HCT116 (cell line): ENCODE measurements at regions not wholly inside any gene's neighbourhood (a gene's known extent, or its start where the extent isn't known, plus 50 kb on each side); places are given as distances from the start of the nearest gene placed in this dataset.

ENCODE experiments used
- ATAC-seq: fragments of 200-7000 bp; cut with Tn5 transposase; 2 replicates; pipeline ENCODE4 v1.9.1; 2020; ENCODE audit warnings: mild to moderate bottlenecking, moderate library complexity
- BruUV-seq: library from RNA; stranded (reverse); fragments of 400-500 nt; replicated peaks from 2 replicates; lab custom pipeline; 2021; lab: Mats Ljungman, UMichigan
- CTCF ChIA-PET: fragments of 300-600 bp; sonication (Branson Sonifier 250); formaldehyde crosslinking; loops from one replicate; lab custom pipeline; 2021; ENCODE audit warnings: antibody characterized with exemption; lab: Charles Lee
- POLR2A ChIA-PET: fragments of 300-600, 350-600 bp; sonication (Branson Sonifier 250); formaldehyde crosslinking; loops from one replicate; lab custom pipeline; 2021; ENCODE audit warnings: antibody characterized with exemption; lab: Charles Lee
- RAD21 ChIA-PET, 2 experiments: fragments of 300-600 bp; sonication (Branson Sonifier 250); formaldehyde crosslinking; loops; one replicate each; lab custom pipeline; 2023; ENCODE audit warnings: low total read pairs in 2 of 2; ENCODE audit not compliant: uncharacterized antibody in 2 of 2, unreplicated experiment in 2 of 2, low non-redundant PET in 1 of 2; lab: Charles Lee
- DNase-seq: peaks from one replicate; pipeline ENCODE4 v3.0.0-alpha.2; 2010; ENCODE audit warnings: low read depth, low spot score
- H2AFZ ChIP-seq: fragments of 200-600 bp; shearing (Covaris generic), sonication (generic); 2 replicates; pipeline ENCODE4 v1.6.1; 2017; ENCODE audit warnings: low read depth, mixed run types, mixed read lengths, antibody characterized with exemption, low read length; ENCODE audit not compliant: poor library complexity, severe bottlenecking
- H3K27ac ChIP-seq: 2 replicates; pipeline ENCODE4 v1.5.1; 2012; ENCODE audit warnings: low read depth, low read length
- H3K27me3 ChIP-seq: fragments of 200-600 bp; sonication (generic); 2 replicates; pipeline ENCODE4 v1.6.1; 2016; ENCODE audit warnings: mixed run types, low read length, mixed read lengths; ENCODE audit not compliant: insufficient read depth
- H3K36me3 ChIP-seq, 2 experiments: fragments of 200-500 bp in 1 of 2; fragments of 200-600 bp in 1 of 2; sonication (Bioruptor generic) in 1 of 2; sonication (generic) in 1 of 2; 2 replicates each; pipeline versions ENCODE4 v1.5.1 to v1.6.1; 2014 to 2016; ENCODE audit warnings: low read length in 2 of 2, inconsistent platforms in 1 of 2, mixed read lengths in 1 of 2, mixed run types in 1 of 2; ENCODE audit not compliant: insufficient read depth in 2 of 2, control insufficient read depth in 1 of 2
- H3K4me1 ChIP-seq, 2 experiments: fragments of 200-600 bp in 1 of 2; sonication (generic) in 1 of 2; 2 replicates each; pipeline versions ENCODE4 v1.5.1 to v1.6.1; 2012 to 2017; ENCODE audit warnings: low read length in 2 of 2, inconsistent platforms in 1 of 2, mild to moderate bottlenecking in 1 of 2, mixed read lengths in 1 of 2, mixed run types in 1 of 2, moderate library complexity in 1 of 2; ENCODE audit not compliant: insufficient read depth in 2 of 2, control insufficient read depth in 1 of 2
- H3K4me2 ChIP-seq: fragments of 200-600 bp; sonication (generic); 2 replicates; pipeline ENCODE4 v1.6.1; 2017; ENCODE audit warnings: mixed run types, low read length, mixed read lengths
- H3K4me3 ChIP-seq, 2 experiments: fragments of 200-600 bp in 1 of 2; sonication (generic) in 1 of 2; replicated peaks in 1 of 2; 2 replicates each; pipeline ENCODE4 v1.5.1; 2011 to 2016; ENCODE audit warnings: low read length in 2 of 2, control low read depth in 1 of 2, low read depth in 1 of 2, mild to moderate bottlenecking in 1 of 2, mixed read lengths in 1 of 2, mixed run types in 1 of 2
- H3K79me2 ChIP-seq: fragments of 200-600 bp; sonication (generic); 2 replicates; pipeline ENCODE4 v1.6.1; 2017; ENCODE audit warnings: mild to moderate bottlenecking, mixed run types, low read length, moderate library complexity, mixed read lengths; ENCODE audit not compliant: insufficient read depth
- H3K9ac ChIP-seq: fragments of 200-600 bp; sonication (generic); 2 replicates; pipeline ENCODE4 v1.6.1; 2016; ENCODE audit warnings: low read length, mixed read lengths
- H3K9me2 ChIP-seq: fragments of 200-600 bp; sonication (generic), shearing (Covaris generic); 2 replicates; pipeline ENCODE4 v1.6.1; 2017; ENCODE audit warnings: mixed run types, mild to moderate bottlenecking, moderate library complexity; ENCODE audit not compliant: insufficient read depth
- H3K9me3 ChIP-seq, 2 experiments: fragments of 200-500 bp in 1 of 2; fragments of 200-600 bp in 1 of 2; sonication (Bioruptor generic) in 1 of 2; sonication (generic) in 1 of 2; 2 replicates each; pipeline ENCODE4 v1.6.1; 2014 to 2017; ENCODE audit warnings: low read length in 2 of 2, mixed read lengths in 2 of 2, inconsistent platforms in 1 of 2, low read depth in 1 of 2, mild to moderate bottlenecking in 1 of 2, mixed run types in 1 of 2, moderate library complexity in 1 of 2; ENCODE audit not compliant: control insufficient read depth in 1 of 2, insufficient read depth in 1 of 2
- H4K20me1 ChIP-seq: fragments of 200-600 bp; sonication (generic), shearing (Covaris generic); 2 replicates; pipeline ENCODE4 v1.6.1; 2017; ENCODE audit warnings: mixed run types, mild to moderate bottlenecking, moderate library complexity; ENCODE audit not compliant: insufficient read depth
- ATF3 ChIP-seq: IDR thresholded peaks from 2 replicates; pipeline ENCODE4 v1.6.1; 2012
- CBX3 ChIP-seq: IDR thresholded peaks from 2 replicates; pipeline ENCODE4 v1.6.1; 2012; ENCODE audit warnings: low read depth
- CEBPB ChIP-seq: IDR thresholded peaks from 2 replicates; pipeline ENCODE4 v1.6.1; 2012; ENCODE audit warnings: low read depth
- CTCF ChIP-seq, 3 experiments: fragments of 200-600 bp in 1 of 3; sonication (generic) in 1 of 3; IDR thresholded peaks in 2 of 3; conservative IDR thresholded peaks in 1 of 3; 2 replicates each; pipeline ENCODE4 v1.5.1; 2012 to 2017; ENCODE audit warnings: low read depth in 2 of 3, low read length in 2 of 3, antibody characterized with exemption in 1 of 3, borderline replicate concordance in 1 of 3, control low read depth in 1 of 3, mild to moderate bottlenecking in 1 of 3, mixed read lengths in 1 of 3, mixed run types in 1 of 3, moderate library complexity in 1 of 3; ENCODE audit not compliant: insufficient read depth in 1 of 3
- EGR1 ChIP-seq: IDR thresholded peaks from 2 replicates; pipeline ENCODE4 v1.6.1; 2012; ENCODE audit warnings: low read depth
- ELF1 ChIP-seq: IDR thresholded peaks from 2 replicates; pipeline ENCODE4 v1.6.1; 2012; ENCODE audit warnings: low read depth, borderline replicate concordance
- EZH2 ChIP-seq: fragments of 200-600 bp; sonication (generic); IDR thresholded peaks from 2 replicates; pipeline ENCODE4 v1.6.1; 2017; ENCODE audit warnings: antibody characterized with exemption, mixed run types
- FOSL1 ChIP-seq: IDR thresholded peaks from 2 replicates; pipeline ENCODE4 v1.6.1; 2012; ENCODE audit warnings: low read depth
- JUND ChIP-seq: IDR thresholded peaks from 2 replicates; pipeline ENCODE4 v1.6.1; 2012
- POLR2A ChIP-seq: IDR thresholded peaks from 2 replicates; pipeline ENCODE4 v1.7.0; 2011; ENCODE audit warnings: borderline replicate concordance; ENCODE audit not compliant: insufficient read depth, insufficient read length; ENCODE audit errors: extremely low read depth
- POLR2AphosphoS5 ChIP-seq: IDR thresholded peaks from 2 replicates; pipeline ENCODE4 v1.6.1; 2011; ENCODE audit warnings: mild to moderate bottlenecking, low read depth, low read length, moderate library complexity
- RAD21 ChIP-seq: IDR thresholded peaks from 2 replicates; pipeline ENCODE4 v1.6.1; 2012; ENCODE audit warnings: low read depth, mild to moderate bottlenecking
- REST ChIP-seq: IDR thresholded peaks from 2 replicates; pipeline ENCODE4 v1.6.1; 2012; ENCODE audit warnings: low read depth
- TCF7L2 ChIP-seq: IDR thresholded peaks from 2 replicates; pipeline ENCODE4 v1.7.0; 2011; ENCODE audit warnings: borderline replicate concordance, inconsistent platforms; ENCODE audit not compliant: insufficient read depth, insufficient read length; ENCODE audit errors: extremely low read depth
- YY1 ChIP-seq: IDR thresholded peaks from 2 replicates; pipeline ENCODE4 v1.6.1; 2011; ENCODE audit warnings: low read length, low read depth, moderate library complexity, mild to moderate bottlenecking; ENCODE audit not compliant: insufficient replicate concordance; ENCODE audit errors: extremely low read depth
- ZFX ChIP-seq: fragments of 450-650 bp; IDR thresholded peaks from 2 replicates; pipeline ENCODE4 v1.6.1; 2017
- intact Hi-C: fragments of 100-400 bp; cut with micrococcal nuclease; formaldehyde crosslinking; loops from 2 replicates; pipeline ENCODE4 v1.10.0; 2022

- no peaks in the 10 kb centered on the region for H3K9me3 ChIP-seq
- intact Hi-C loops: no loop called here
- H3K27me3 ChIP-seq: no peaks in the 10 kb centered on the region
- H3K9ac ChIP-seq: no peak overlapping the region
- 0 out of 4 replicates have a peak, but pooled peaks cover 0 to 2% of the 10 kb centered on the region in 2 experiments for H3K4me1 ChIP-seq
- TF ChIP-seq FOSL1 (no peak), CBX3 (no peak), JUND (no peak), POLR2A (no peak), ATF3 (no peak), REST (no peak), YY1 (no peak), RAD21 (no peak), CTCF (IDR thresholded peaks at IDR 0.05 in 2 of 3, conservative IDR thresholded peaks at IDR 0.05 in 1 of 3; ENCODE audit: borderline replicate concordance in 1 of 3, insufficient read depth in 1 of 3, low read depth in 2 of 3, low read length in 2 of 3) (no peak), ELF1 (no peak), CEBPB (no peak), ZFX (no peak), EGR1 (no peak), POLR2AphosphoS5 (no peak), TCF7L2 (no peak), EZH2 (no peak)
- H2AFZ ChIP-seq: no peak overlapping the region
- no peaks in the 10 kb centered on the region for H3K79me2 ChIP-seq
- ChIA-PET CTCF (no interaction called here), RAD21 (no interaction called here), POLR2A (no interaction called here)
- DNase-seq (no peak), ATAC-seq (no peak)
- H3K36me3 ChIP-seq: no peaks in the 10 kb centered on the region
- no peak overlapping the region for H3K27ac ChIP-seq
- no peaks in the 10 kb centered on the region for H3K9me2 ChIP-seq
- no peak overlapping the region for H3K4me3 ChIP-seq
- no peaks in the 10 kb centered on the region for H4K20me1 ChIP-seq
- BruUV-seq: no TSS peak
- no peak overlapping the region for H3K4me2 ChIP-seq
Observed at GRCh38 chr15:77720655-77721054, 87.9 kb upstream of the LINGO1 start.
